Progenitor cell of endocrine pancreas (in vitro differentiated cells): ENCODE measurements at regions not wholly inside any gene's neighbourhood (a gene's known extent, or its start where the extent isn't known, plus 50 kb on each side); places are given as distances from the start of the nearest gene placed in this dataset.

Experiments
- DNase-seq: peaks from one replicate; pipeline ENCODE4 v3.0.0; 2021; ENCODE audit warnings: low spot score; ENCODE audit not compliant: unreplicated experiment
- H3K27ac Mint-ChIP-seq: 2 replicates; pipeline ENCODE4 v1.8.0; 2021; ENCODE audit warnings: mild to moderate bottlenecking, moderate library complexity, mixed read lengths
- H3K27me3 Mint-ChIP-seq: 2 replicates; pipeline ENCODE4 v1.8.0; 2021; ENCODE audit warnings: mixed read lengths
- H3K36me3 Mint-ChIP-seq: 2 replicates; pipeline ENCODE4 v1.8.0; 2022; ENCODE audit warnings: mixed read lengths; ENCODE audit not compliant: insufficient read depth
- H3K4me1 Mint-ChIP-seq: 2 replicates; pipeline ENCODE4 v1.8.0; 2021; ENCODE audit warnings: low read depth, mixed read lengths
- H3K4me3 Mint-ChIP-seq: 2 replicates; pipeline ENCODE4 v1.8.0; 2021; ENCODE audit warnings: low read depth, mild to moderate bottlenecking, moderate library complexity, mixed read lengths
- H3K9me3 Mint-ChIP-seq: 2 replicates; pipeline ENCODE4 v1.8.0; 2021; ENCODE audit warnings: low read depth, mixed read lengths
- CTCF ChIP-seq: fragments of 200-600 bp; sonication (generic); IDR thresholded peaks from one replicate; pipeline ENCODE4 v1.5.0; 2021; ENCODE audit warnings: antibody characterized with exemption, mild to moderate bottlenecking; ENCODE audit not compliant: unreplicated experiment

- no peak for DNase-seq
- H3K4me3 Mint-ChIP-seq: no peak overlapping the region
- no peaks in the 10 kb centered on the region for H3K27me3 Mint-ChIP-seq
- peaks cover 4% of the 10 kb centered on the region for H3K4me1 Mint-ChIP-seq
- TF ChIP-seq CTCF: no peak
- H3K36me3 Mint-ChIP-seq: no peaks in the 10 kb centered on the region
- no peaks in the 10 kb centered on the region for H3K9me3 Mint-ChIP-seq
- no peak overlapping the region for H3K27ac Mint-ChIP-seq
Observed at GRCh38 chr17:53630638-53631037, 192.1 kb upstream of the KIF2B start.

- peaks cover 4% of the 10 kb centered on the region for H3K4me1 Mint-ChIP-seq
- no peak overlapping the region for H3K27ac Mint-ChIP-seq
- DNase-seq: no peak
- H3K27me3 Mint-ChIP-seq: no peaks in the 10 kb centered on the region
- TF ChIP-seq CTCF: no peak
- no peak overlapping the region for H3K4me3 Mint-ChIP-seq
- no peaks in the 10 kb centered on the region for H3K36me3 Mint-ChIP-seq
- no peaks in the 10 kb centered on the region for H3K9me3 Mint-ChIP-seq
Observed at GRCh38 chr17:53630115-53630514, 192.6 kb upstream of the KIF2B start.

- no peaks in the 10 kb centered on the region for H3K9me3 Mint-ChIP-seq
- no peak for DNase-seq
- H3K27ac Mint-ChIP-seq: no peak overlapping the region
- H3K27me3 Mint-ChIP-seq: no peaks in the 10 kb centered on the region
- no peak for TF ChIP-seq CTCF
- H3K4me3 Mint-ChIP-seq: no peak overlapping the region
- H3K4me1 Mint-ChIP-seq: peaks cover 4% of the 10 kb centered on the region
- H3K36me3 Mint-ChIP-seq: no peaks in the 10 kb centered on the region
Observed at GRCh38 chr17:53629188-53629587, 193.5 kb upstream of the KIF2B start.

- Mint-ChIP-seq H3K4me3 (no peak overlapping the region), H3K27ac (no peak overlapping the region), H3K27me3 (no peaks in the 10 kb centered on the region), H3K9me3 (no peaks in the 10 kb centered on the region), H3K4me1 (no peaks in the 10 kb centered on the region), H3K36me3 (no peaks in the 10 kb centered on the region)
- no peak for TF ChIP-seq CTCF
- no peak for DNase-seq
Observed at GRCh38 chr17:53628011-53628410, 194.7 kb upstream of the KIF2B start.

GRCh38 chr17:53627511-53627910 is 195.2 kb upstream of the KIF2B start:
- H3K27ac Mint-ChIP-seq: no peak overlapping the region
- H3K4me3 Mint-ChIP-seq: no peak overlapping the region
- H3K4me1 Mint-ChIP-seq: no peaks in the 10 kb centered on the region
- no peaks in the 10 kb centered on the region for H3K9me3 Mint-ChIP-seq
- TF ChIP-seq CTCF: no peak
- no peaks in the 10 kb centered on the region for H3K27me3 Mint-ChIP-seq
- H3K36me3 Mint-ChIP-seq: no peaks in the 10 kb centered on the region
- DNase-seq: no peak
